Stimulated activated CD4-positive, alpha-beta T cell treated with anti-CD3 and anti-CD28 coated beads, TNF-alpha, amount 100 ng/mL, for 4 hours (primary cell): ENCODE measurements at regions not wholly inside any gene's neighbourhood (a gene's known extent, or its start where the extent isn't known, plus 50 kb on each side); places are given as distances from the start of the nearest gene placed in this dataset.
"Not testable (repeated sequence)": the region's sequence is repeated elsewhere in the genome, so short reads cannot be mapped to it uniquely, and the experiment has no call there.

Experiments
- DNase-seq, 3 experiments: peaks; one replicate each; pipeline ENCODE4 v3.0.0-alpha.2; 2020; ENCODE audit warnings: low read depth in 3 of 3

DNA sequence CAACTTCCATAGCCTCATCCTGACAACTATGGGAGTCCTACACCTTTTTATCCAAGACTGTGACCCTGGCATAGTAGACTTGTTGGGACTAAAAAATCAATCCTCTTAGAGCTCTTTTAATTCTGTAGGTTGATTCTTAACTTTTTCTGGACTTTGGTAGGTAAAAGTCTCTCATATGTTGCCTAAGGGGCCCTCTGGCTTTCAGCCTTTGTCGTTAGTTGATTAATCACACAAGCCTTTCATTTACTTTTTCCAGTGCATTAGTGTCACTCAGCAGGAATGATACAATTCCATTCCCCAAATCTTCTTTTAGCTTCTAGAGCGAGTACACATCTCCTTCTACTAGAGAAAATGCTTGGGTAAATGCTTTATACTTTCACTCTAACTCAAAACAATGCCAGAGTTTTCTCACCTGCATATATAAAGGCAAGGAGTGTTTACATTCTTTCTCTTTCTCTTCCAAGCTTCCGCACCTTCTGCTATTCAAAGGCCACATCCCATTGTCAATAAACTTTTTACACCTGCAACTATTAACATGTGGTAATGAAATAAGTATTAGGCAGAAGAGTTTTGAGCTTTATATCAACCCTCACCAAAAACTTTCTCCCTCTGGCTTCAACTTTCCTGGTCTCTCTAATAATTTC, 516.6 kb downstream of the FAM181B start:
- no peak for DNase-seq

DNA sequence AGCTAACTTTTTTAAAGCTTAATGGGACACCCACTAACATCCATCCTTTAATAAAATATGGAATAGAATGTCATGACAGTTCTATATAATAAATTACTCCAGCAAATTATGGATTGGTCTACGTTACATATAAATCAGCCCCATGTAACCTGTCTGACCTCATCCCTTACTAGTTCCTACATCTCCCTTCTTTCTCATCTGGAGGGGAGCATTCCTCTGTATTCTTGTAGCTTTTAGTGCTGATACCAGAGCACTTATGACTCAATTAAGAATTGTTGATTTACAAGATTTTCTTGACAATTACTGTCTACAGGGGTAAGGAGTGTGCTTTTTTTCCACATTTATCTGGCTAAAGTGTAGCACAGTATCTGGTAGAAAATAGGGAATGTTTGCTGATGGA, 523.7 kb downstream of the FAM181B start:
- no peak for DNase-seq

DNA sequence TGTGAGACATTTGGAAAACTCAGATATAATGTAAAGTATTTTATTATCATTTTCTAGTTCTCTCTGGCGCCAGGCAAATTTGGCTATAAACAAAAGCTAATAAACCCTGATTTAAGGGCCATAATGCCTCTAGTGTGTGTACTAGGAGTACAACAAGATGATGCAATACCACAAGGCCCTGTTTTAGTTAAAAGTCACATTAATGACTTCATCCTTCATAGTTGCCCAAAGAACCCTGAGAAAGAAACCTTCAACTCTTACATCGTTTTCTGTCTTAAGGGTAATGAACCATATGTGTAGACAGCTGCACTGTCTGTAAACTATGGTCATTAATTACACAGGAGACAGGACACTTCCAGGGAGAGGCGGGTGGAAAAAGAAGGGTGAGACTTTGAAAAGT, 538.4 kb downstream of the FAM181B start:
- no peak for DNase-seq

DNA sequence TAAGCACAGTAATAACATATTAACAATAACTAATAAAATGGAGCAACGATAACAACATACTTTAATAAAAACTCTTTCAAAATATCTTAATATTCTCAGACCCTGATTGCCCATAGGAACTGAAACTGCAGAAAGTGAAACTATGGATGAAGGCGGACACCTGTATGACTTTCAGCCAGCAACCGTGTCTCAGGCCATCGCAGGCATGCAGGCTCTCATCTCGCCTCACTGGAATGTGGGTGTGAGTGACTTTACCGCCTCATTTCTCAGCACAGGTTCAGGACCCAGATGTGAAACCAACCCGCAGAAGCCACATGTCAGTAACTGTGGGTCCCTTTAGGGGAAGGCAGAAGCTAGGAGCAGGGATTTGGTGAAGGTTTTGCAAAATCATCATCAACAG, 539.1 kb downstream of the FAM181B start:
- no peak for DNase-seq

DNA sequence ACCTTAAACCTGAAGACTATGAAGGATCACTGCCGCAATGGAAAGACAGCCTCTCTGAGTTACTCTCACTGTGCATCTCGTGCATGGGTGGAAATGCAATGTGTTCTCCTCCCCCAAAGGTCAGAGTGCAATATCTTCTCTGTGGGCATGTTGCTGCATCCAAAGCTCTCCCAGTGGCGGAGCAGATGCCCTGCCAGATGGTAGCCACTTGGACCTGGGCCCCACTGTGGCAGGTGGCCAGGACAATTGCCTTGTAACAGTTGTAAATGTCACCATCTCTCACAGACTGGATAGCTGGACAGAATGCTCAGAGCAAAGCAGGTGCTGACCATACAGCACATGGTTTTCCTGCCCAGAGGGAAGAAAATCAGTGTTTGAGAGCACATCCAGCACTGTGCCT, 542.0 kb downstream of the FAM181B start:
- DNase-seq = no peak

DNA sequence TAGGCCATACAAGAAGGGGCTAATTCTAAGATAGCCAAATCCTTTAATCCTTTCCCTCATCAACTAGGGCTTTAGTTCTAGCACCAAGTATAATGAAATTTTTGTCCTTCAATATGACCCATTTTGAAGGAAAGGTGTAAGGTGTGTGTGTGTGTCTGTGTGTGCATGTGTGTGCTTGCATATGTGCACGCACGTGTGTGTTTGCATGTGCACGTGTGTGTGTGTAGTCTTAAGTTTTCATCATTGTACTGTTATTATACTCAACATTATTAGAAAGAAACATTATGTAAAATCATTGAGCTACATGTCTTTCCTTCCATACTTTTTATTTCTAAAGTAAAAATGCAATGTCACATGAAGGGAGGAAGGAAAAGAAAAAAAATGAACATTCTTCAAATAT, 547.7 kb downstream of the FAM181B start:
- DNase-seq = no peak

DNA sequence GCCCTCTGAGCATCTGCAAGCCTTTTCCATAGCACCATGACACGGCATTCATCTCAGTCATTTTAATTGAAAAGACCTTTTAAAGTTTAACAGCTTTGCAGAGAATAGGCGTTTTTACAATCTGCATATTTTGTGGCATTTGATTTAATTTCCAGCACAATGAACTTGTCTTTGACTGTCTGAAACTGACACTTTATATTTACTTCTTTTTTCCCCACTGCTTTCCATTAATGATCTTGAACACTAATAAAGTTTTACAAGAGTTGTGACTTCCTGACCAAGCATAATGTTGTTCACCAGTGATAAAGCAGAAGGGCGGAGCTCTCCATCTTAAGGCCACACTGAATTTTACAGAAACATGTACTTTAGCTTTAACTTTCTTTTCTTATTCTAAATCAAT, 548.7 kb downstream of the FAM181B start:
- DNase-seq = no peak

DNA sequence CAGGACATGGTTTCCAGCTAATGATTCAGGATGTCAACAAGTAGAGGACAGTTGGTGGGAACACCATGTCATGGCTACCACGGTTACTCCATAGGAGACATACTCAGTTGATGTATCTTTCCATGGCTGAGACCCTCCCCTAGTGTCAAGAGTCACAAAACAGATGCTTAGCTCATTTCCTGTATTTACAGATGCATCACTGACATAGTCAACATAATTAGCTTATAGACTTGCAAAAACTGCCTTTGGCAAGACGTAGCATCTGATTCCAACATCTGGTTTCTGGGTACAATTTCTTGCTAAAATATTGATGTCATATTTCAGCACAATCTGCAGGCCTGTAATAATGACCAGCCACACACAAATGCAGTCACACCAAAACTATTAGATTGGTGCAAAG, 550.3 kb downstream of the FAM181B start:
- DNase-seq = no peak

DNA sequence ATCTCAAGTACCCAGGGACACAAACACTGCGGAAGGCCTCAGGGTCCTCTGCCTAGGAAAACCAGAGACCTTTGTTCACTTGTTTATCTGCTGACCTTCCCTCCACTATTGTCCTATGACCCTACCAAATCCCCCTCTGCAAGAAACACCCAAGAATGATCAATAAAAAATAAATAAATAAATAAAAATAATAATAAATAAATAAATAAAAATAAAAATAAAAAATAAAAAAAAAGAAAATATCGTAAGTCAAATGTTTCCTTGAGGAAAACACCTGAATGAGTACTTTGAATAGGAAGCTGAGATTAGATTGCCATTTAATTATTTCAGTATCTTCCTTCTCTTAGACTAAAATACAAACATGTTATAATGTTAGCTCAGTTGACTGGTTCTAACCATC, 551.0 kb downstream of the FAM181B start:
- DNase-seq = not testable (repeated sequence)

DNA sequence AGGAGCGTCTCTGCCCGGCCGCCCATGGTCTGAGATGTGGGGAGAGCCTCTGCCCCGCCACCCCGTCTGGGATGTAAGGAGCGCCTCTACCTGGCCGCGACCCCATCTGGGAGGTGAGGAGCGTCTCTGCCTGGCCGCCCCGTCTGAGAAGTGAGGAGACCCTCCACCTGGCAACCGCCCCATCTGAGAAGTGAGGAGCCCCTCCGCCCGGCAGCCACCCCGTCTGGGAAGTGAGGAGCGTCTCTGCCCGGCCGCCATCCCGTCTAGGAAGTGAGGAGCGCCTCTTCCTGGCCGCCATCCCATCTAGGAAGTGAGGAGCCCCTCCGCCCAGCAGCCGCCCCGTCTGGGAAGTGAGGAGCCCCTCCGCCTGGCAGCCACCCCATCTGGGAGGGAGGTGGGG, 551.9 kb downstream of the FAM181B start:
- not testable (repeated sequence) for DNase-seq

DNA sequence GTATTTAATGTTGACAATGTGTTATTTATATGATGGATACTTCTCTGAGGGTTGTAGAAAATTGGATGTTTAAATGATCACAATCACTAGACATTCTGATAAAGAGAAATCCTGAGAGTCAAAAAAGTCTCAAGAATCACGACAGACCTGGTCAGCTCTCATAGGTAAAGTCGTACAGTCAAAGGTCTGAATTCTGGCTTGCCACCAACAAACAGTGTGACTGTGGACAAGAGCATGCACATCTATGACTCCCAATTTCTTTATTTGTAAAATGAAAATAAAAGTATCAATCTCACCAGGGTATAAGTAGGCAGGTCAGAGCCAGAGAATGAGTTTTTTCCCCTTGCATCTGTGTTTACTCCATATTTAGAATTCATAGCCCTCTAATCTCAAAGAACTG, 556.7 kb downstream of the FAM181B start:
- DNase-seq = no peak

DNA sequence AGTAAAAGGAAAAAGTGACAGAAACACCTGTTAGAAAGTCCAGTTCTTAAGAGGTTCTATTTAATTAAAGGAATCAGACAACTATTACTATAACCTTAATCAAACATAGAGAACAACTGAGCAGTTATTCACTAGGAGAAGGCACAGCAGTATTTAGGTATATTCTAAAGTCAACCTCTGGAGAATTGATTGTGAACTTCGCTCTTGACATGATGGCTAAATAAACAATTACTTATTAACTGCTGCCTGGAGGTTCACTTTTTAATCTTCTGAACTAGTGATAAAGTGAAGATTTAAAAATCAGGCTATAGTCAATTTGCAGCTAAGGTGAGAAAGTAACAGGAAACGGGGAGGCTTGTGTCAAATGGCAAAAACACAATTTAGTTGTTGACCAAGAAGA, 557.3 kb downstream of the FAM181B start:
- no peak for DNase-seq

DNA sequence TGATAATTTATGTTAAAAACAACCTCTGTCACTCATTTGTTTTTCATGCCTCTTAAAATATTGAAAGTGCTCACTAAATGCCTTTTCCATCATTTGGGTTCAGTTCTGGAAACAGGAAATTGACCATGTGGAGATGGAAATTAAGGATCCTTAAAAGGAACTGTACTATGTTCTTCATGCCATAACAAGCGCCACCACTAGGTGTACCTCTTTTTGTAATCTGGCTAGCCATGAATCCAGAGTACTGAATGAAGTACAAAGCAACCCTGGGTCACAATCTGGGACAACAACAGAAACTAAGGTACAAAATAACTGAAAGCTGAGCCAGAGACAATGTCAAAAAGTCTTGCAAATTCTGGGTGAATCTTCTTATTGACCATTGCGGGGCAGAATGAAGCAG, 559.1 kb downstream of the FAM181B start:
- no peak for DNase-seq

DNA sequence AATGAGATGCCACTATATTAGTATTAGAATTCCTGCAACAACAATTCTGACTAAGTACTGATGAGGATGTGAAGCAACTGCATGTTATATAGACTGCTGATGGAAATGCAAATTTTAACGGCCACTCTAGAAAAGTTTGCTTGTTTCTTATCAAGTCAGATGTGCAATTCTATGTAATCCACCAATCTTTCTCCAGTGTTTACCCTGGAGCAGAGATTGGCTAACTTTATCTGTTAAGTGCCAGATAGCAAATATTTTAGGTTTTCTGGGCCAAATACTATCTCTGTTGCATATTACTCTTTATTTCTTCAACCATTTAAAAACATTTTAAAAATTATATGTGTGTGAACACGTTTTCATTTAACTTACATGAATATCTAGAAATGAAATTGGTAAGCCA, 586.9 kb downstream of the FAM181B start:
- DNase-seq = no peak

DNA sequence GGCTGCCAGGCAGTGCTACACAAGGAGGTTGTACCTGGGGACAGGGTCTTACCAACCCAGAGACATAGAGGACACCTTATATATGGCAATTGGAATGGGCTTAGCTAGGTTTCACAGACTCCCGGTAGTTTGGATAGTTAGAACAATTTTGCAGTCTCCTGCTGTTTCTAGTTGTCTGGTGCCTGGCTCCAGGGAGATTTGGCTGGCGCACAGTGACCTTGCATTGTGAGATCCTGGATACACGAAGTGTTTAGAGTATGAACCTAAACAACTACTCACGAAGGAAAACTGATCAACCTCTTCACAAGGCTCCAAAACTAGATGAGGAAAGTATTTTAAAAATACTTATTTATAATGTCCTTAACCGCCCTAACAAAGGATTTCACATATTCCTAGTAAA, 614.7 kb downstream of the FAM181B start:
- DNase-seq = no peak

DNA sequence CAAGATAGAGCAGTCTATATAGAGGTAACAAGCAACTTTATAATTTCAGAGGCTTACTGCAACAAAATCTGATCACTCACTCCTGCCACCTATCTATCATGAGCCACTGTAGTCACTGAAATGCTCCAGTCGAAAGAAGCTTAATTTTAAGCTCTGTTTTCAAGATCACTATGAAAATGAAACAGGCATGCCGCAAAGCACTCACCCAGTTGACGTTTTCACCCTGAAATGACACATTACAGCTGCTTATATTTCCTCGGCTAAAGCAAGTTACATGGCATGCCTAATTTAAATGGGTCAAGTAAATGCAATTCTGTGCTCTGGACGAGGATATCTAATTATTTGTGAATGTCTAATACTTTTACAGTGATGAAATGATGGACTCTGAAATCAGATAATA, 616.3 kb downstream of the FAM181B start:
- DNase-seq = no peak

DNA sequence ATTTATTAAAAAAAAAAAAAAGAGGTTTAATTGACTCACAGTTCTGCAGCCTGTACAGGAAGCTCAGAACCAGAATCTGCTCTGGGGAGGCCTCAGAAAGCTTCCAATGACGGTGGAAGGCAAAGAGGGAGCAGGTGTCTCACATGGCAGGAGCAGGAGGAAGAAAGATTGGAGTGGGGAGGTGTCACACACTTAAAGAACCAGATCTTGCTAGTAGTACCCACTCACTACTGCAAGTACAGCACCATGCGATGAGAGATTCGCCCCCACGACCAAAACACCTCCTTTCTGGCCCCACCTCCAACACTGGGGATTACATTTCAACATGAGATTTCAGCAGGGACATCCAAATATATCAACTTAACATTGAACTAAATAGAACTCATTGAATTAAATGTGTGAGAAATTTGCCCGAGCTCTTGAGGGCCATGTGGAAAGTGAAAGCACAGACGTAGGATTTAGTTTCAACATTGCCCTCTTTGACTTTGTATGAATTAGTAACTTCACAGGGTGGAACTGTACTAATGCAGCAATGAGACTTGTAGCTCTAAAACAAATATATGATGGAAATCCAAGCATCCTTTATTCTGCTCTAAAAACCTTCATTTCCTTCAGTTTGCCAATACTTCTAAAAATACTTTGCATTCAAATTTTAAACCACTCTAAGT, 628.2 kb downstream of the FAM181B start:
- no peak for DNase-seq

DNA sequence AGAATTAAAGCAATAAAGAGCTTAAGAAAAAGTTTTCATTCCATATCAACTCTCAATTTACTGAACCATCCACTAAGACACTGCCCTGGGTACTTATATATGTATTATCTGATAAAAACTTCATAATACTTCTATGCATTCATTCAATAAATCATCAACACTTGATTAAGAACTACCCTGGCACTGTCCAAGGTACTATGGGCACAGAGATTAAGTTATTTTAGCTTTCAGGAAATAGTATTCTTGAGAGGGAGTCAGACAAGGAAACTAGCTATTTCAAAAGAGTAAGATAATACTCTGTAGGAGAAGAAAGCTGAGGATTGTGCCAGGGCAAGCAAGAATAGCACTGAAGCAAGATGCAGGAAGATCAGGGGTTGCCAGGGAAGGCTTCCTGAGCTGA, 640.8 kb downstream of the FAM181B start:
- no peak for DNase-seq

DNA sequence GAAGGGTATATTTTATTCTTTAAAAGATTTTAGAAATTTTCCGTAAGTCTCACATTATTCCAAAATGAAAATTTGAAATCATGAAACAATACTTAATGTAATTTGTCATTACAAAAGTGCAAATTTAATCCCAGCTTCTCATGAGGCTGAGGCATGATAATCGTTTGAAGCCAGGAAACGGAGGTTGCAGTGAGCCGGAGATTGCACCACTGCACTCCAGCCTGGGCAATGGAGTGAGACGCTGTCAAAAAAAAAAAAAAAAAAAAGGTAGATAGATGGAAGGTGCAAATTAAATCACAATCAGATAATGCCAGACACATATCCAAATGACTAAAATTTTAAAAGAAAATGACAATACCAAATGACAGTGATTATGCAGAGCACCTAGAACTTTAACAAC, 644.2 kb downstream of the FAM181B start:
- no peak for DNase-seq

DNA sequence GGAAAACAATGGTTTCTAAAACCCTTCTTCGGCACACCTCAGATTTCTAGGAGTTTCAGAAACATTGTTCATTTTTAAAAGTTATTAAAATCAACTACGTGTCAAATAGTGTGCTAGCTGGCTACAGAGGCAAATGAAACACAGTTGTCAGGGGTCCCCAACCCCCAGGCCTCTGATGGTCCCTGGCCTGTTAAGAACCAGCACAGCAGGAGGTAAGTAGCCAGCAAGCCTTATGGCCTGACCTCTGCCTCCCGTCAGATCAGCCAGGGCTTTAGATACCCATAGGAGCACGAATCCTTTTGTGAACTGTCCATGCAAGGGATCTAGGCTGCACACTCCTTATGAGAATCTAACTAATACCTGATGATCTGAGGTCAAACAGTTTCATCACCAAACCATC, 648.2 kb downstream of the FAM181B start:
- DNase-seq = no peak

DNA sequence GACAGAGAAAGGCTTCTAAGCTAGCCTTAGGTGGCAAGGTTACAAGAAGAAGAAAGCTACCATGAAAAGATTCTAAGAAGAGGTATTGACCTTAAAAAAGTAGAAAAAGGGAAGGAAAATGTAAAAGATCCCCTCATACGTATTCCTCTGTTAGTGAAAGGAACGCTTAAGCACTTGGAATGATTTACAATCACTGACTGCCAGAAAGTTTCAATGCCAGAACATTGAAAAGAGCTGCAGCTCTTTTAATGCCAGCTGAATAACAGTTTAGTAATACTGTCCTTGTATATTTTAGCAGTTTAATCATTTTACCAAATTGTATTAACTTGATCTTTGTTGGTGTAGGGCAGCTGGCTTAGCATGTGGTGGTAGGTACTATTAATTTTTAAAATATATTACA, 650.7 kb downstream of the FAM181B start:
- DNase-seq = no peak

DNA sequence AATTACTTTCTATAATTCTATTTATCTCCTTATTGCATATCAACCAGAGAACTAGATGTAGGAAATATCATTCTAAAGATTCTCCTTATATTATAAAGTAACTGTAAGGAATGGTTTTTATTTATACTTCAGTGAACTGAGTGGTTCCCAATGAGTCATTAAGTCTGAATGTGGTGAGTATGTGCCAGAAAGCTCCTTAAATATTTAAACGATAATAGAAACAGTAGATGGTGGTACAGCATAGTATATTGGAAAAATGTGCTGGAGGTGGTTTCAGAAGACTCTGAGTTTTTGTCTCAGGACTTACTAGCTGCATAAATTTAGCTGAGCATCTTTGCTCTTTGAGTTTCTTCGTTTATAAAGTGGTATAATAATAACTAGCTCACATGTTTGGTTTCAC, 653.5 kb downstream of the FAM181B start:
- no peak for DNase-seq

DNA sequence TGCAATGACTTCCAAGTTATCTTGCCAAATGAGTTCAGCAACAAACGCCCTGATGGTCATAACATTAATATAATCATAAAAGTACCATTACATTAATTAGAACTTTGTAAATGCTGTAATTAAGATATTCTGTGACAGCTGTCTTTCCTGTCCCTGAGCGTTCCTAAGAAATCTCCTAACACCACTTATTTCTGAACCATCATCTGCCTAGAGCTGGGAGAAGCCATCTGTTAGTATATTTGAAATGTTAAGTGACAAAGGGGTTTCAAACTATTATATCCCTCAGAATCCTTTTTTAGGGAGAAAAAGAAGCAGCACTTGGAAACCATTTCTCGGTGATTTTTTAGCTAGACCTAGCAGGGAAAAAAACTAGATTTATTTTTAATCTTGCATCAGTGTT, 657.5 kb downstream of the FAM181B start:
- no peak for DNase-seq

DNA sequence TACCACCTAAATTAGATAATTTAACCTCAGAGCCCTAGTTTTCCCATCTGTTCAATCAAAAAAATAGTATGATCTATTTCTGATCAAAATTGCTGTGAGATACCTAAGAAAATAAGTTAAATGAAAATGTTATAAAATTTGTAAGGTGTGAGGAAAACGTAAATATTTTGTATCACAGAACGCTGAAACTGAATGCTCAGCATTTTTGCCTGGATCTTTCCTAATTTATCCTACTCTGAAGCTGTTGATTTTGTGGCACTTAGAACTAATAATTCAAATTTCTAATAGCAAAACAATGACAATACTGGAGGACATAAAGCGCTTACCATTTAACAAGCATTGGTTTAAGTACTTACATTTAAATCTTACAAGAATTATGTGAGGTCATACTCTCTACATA, 674.2 kb downstream of the FAM181B start:
- DNase-seq = no peak
